ENCODE measurements at regions not wholly inside any gene's neighbourhood (a gene's known extent, or its start where the extent isn't known, plus 50 kb on each side); places are given as distances from the start of the nearest gene placed in this dataset.

DNA sequence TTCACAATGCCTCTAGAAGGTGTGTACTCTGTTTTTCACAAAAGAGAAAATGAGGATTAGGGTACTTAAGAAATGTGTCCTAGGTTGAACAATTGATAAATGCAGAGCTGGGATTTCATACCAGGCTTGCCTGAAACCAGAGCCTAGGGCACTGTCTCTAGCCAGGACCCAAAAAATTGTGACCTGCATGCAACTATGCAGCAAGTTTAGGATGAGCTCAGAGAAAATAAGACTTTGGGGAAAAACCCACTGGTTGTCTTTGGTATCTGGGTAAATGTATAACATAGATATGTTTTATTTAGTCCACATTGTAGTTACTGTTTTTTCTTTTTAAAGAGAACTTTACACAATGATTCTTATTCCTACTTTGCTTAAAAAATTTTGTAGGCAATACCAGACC is 177.1 kb upstream of the SEMA6A start:
- TF ChIP-seq, protein P1, sequence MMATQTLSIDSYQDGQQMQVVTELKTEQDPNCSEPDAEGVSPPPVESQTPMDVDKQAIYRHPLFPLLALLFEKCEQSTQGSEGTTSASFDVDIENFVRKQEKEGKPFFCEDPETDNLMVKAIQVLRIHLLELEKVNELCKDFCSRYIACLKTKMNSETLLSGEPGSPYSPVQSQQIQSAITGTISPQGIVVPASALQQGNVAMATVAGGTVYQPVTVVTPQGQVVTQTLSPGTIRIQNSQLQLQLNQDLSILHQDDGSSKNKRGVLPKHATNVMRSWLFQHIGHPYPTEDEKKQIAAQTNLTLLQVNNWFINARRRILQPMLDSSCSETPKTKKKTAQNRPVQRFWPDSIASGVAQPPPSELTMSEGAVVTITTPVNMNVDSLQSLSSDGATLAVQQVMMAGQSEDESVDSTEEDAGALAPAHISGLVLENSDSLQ (IDR thresholded peaks at IDR 0.05): no peak
- TF ChIP-seq BHLHE40 (IDR thresholded peaks at IDR 0.05; ENCODE audit: borderline replicate concordance): no peak
- no peak for TF ChIP-seq ELF4 (IDR thresholded peaks at IDR 0.05)
- TF ChIP-seq FOXM1 (IDR thresholded peaks at IDR 0.05; ENCODE audit: borderline replicate concordance): no peak
- TF ChIP-seq SP1 (IDR thresholded peaks at IDR 0.05): no peak
- no peak for TF ChIP-seq SUZ12 (IDR thresholded peaks at IDR 0.05)
- no peak for TF ChIP-seq TARDBP (IDR thresholded peaks at IDR 0.05)
- no peak for TF ChIP-seq L3MBTL2 (conservative IDR thresholded peaks at IDR 0.05)
- no peak for TF ChIP-seq ARNT (IDR thresholded peaks at IDR 0.05)
- TF ChIP-seq HDGF (IDR thresholded peaks at IDR 0.05; ENCODE audit: borderline replicate concordance): no peak

All from HEK293T (cell line).